GM21723 (cell line): ENCODE measurements at regions not wholly inside any gene's neighbourhood (a gene's known extent, or its start where the extent isn't known, plus 50 kb on each side); places are given as distances from the start of the nearest gene placed in this dataset.

ENCODE experiments used
- ATAC-seq: cut with Tn5 transposase; IDR thresholded peaks from one replicate; pipeline ENCODE4 v1.9.1; 2021; ENCODE audit warnings: mild to moderate bottlenecking, moderate library complexity; ENCODE audit not compliant: unreplicated experiment

DNA sequence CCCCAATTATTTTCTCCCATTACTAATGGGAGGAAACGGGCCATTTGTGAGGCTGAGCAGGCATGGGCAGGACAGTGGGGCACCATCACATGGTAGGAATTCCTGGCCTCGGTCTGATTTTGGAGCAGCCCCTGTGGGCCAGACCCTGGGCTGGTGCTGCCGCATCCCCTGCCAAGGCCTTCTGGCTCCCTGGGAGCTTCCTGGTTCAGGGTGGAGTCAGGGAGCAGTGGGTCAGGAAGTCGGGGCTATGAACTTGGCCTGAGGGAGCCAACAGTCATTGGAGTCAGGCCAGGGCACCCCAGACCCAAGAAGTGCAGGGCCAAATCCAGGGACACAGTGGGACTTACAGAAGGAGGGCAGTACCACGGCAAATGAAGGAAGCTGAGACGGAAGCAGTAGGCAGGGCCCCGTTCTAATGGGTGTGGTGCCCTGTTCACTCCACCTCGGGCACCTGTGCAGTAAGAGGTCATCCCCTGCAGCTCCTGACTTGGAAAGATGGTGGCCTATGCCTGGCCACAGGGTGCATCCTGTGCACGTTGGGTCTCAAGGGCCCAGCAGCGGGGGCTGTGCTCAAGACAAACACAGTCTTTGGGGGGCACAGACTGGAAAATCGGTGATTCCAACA is 328.1 kb downstream of the SMAD2 start:
- no peak for ATAC-seq

DNA sequence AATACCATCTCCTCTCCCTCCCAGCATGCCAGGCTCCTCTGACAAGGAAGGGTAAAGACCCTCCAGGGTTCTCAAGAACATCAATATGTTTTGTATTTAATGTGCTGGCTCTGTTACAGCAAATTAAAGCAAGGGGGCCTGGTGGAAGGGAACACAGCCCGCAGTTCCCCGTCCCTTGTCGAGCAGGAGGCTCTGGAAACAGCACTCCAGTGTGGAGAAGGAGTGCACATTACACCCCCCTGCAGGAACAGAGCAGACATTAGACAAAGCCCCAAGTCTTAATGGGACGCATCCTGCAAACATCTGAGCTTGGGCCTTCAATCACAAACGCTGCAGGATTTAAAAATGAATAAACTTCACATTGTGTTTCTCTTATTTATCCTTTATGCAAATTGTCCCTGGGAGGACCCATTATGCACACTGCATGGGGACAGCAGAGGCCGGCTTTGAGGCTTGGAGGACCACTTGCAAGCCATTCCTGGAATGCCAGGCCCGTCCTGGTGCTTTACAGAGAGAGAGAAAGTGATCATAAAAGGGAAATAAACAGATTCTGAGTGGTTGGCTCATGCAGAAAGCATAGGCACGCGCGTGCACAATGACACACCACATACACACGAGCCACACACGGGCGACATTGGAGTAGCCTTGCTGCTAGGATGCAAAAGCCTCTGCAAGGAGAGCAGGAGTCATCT is 328.7 kb downstream of the SMAD2 start:
- no peak for ATAC-seq

DNA sequence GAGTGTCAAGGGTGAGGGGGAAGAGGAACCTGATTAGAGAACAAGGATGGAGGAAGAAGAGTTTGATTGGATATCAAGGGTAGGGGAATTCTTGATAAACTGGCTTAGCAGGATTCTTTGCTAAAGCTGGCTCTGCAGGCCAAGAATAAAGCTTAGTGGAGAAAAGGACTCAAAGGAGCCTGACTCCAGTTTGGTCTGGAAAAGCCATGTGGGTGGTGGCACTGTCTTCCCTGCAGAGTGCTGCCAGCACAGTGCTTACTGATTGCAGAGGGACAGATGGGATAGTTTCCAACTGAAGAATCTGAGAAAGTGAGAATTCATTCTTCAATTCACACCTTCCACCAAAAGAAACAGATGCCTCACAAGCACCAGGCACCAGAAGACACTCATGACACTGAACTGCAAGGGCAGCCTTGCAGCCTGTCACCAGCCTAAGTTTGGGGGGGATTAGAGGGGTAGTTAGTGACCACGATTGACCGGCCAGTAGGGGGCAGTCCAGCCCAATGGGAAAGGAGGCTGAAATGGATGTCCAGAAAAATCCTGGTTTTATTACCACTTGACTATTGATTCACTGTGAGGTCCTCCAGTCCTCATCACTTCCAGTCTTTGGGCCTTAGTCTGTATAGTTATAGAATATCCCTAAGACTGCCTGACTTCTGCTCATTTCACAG is 334.5 kb downstream of the SMAD2 start:
- ATAC-seq: no peak

DNA sequence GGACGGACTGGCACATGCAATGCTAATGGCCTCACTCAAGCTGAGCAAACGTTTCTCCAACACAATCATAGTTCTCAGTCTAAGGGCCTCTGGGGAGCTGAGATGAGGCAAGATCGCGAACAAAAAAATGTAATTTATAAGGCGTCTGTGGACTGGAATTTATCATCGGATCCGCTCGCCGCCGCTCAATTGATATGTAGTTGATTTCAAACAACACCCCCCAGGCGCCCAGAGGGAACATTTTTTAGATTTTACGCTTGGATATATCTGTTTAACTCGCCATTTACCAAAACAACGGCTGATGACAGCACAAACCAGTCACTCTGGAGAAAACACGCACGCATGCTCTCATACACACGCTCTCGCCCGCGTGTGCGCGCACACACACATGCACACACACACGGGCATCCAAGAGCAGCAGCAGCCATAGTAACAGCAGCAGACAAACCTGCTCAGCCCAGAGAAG is 335.8 kb downstream of the SMAD2 start:
- ATAC-seq: no peak

DNA sequence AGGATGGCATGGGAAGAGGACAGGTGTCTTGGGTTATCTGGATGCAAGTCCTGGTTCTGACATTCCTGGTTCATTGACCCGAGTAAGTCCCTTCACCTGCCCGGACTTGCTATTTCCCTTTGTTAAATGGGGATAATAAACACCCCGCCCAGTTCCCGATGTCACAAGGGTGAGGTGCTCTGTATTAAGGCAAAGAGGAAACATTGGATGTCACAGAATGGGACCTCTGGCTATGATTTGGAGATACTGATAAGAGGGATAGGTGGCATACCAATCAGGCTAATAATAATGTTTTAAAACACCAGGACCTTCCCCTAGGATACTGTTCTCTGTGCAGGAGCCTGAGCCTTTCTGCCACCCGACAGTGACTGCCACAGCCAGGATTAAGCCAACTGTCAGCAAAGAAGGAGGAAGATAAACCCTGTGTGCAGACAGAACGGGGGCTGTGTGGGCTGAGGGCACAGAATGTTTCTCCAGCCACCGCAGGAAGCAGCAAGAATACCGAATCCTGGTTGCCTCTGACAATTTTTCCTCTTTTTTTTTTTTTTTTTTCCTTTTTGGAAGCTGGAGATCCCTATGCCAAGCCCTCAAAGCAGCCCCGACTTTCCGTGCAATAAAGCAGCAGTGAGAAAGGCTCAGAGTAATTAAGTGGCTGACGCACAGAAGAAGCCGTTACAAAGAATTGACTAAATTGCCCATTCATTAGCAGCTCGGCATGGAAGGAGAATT is 336.6 kb downstream of the SMAD2 start:
- no peak for ATAC-seq

DNA sequence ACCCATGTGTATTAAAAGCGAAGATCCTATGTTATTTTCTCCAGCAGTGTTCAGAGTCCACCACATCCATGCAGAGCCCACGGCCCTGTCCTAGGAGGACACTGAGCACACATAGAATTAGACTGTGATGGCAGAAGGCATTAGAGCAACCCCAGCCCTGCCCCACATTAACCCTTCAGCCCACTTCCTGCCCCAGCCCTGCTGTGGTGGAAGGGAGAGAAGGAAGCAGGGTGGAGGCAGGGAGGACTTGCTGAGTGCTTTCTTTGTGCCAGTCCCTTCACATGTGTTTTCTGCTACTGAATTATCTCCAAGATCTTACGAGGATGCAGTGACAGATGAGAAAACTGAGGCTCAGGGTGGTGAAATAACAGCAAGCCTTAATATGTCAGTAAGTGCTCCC is 339.0 kb downstream of the SMAD2 start:
- ATAC-seq: no peak

DNA sequence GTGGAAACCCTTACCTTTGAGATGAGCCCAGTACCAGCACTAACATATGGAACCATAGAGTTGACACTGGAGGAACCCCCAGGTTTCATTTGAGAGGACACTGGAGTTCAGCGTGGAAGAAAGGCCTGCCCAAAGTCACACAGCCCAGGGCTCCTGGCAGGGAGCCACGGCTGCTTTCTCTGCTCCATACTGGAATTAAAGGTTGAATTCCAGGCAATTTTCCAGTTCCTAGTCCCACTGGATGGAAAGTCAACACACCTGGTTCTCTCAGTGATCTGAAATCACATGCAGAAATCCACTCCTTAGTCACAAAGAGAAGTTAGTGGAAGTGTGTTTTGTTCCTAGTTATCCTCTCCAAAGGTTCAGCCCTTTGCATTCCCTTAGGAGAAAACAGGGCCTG is 336.1 kb upstream of the SKOR2 start:
- no peak for ATAC-seq

DNA sequence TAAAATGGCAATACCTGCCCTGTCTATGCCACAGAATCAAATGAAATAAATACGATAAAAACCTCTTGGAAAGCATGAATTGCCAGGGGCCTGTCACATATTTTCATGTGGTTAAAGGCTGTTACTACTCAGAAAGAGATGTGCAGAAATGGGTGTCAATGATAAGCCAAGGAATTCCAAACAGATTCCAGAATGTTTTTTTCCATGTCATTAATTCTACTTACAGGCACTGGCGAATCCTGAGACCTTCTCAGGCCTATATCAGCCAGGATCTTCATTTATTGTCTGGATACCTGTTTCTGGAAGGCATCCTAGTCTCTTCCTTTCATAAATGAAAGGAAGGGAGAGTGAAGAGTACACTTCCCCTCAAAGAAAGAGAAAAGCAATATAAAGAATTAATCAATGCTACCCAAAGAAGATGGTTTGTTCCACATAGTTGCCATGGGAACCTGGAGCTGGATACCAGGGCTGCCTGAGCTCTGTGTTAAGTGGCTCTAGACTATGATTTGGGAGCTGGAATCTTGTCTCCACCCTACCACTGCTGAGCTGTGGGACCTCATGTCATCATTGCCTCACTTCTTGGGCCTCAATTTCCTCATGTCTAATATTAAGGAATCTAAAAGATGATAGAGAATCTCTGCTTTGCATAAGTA is 335.1 kb upstream of the SKOR2 start:
- ATAC-seq: no peak

DNA sequence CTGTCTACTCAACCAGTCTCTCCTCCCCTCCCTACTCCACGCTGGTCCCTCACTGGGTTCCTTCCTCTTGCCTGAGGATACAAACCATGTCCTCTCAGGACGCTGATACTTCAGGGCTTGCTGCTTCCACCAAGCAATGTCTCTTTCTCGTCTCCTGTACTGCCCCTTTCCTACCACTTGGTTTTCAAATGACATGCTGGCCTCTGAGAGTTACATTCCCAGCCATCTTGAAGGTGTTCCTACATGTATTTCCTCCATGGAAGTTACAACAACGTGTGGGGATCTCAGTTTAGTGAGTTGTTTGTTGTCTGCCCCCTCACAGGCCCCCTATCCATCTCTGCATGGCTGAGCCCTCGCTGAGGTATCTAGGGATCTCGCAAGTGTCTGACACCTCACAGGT is 334.5 kb upstream of the SKOR2 start:
- no peak for ATAC-seq

DNA sequence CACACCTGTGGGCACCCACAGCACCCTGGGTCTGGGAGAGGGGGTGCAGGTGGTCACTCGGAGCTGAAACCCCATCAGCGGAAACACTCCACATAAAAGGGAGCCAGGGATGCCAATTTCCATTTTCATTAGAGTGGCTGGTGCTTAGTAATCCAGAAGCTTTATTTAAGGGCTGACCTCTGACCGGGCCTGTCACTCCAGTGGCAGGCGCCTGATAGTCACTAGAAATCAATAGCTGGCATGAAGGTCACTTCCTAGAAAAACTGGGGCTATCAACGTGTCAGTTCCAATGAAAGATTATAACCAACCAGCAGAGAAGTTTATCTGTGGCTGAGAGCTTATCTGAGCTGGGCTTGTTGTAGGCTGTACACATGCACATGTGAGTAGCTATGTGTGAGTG is 333.7 kb upstream of the SKOR2 start:
- ATAC-seq: no peak

DNA sequence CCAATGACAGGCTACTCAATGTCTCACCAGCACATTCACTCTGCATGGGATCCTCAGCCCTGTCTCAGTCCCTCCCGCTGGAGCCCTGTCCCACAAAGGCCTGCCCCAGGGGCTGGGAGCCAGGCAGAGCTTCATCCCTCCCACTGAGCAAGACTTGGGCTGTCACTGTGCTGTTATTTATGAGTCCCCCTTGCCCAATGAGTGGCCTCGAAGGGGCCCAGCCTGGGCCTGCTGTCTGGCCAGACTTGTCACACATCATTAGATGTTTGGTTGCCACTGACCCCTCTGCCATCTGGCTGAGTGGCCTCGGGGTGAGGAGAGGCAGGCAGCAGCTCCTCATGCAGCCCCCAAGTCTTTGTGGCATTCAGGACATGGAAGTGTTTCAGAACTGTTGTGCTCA is 330.6 kb upstream of the SKOR2 start:
- ATAC-seq: no peak

DNA sequence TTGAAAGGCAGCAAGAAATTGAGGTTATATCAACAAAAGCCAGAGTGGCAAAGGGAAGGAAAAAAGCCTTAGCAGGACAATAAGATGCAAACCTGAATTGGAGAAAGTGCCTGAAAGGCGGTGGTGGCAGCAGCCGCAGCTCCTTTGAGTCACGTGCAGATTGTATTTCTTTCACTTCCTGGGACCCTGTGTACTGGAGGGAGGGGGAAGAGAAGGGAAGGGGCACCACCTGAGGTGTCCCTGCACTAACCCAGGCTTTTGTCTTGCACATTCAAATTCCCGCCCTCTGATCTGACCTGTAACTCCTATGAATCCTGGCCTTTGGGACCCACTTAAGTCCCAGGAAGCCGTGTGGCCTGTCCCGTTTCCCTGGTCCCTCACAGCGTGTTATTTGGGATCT is 326.1 kb upstream of the SKOR2 start:
- no peak for ATAC-seq

DNA sequence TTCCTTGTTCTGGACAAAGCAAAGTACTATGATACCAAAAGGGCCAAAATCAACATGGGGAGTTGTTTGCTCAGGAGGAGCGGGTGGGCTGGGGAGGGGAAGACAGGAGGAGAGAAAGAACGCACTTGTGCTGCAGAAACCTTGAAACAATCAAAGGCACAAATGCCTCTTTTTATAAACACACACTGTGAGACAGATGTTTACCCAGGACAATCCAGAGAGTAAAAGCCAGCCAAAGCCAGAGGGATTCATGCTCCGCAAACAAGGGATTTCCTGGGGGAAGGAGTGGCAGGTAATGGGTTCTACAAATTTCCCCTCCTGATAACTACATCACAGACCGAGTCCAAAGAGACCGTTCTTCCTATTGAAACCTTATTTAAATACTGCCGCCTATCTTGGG is 323.5 kb upstream of the SKOR2 start:
- ATAC-seq: no peak

DNA sequence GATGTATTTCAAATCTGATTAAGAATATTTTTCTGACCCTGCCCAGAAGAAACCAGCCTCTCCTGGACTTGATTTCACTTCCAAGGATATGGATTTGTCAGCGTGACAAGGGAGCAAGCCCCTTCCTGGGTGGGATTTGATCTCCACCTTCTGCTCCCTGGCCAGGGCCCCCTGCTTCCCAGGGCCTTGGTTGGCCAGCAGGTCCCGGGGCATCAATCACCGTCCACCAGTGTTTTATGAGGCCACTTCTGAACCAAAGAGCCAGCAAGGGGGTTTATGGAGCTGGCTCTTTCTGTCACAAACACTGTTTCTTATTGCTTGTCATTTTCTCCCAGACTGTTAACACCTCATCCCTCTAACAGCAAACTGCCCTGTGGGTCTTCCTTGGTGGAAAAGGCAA is 320.5 kb upstream of the SKOR2 start:
- no peak for ATAC-seq

DNA sequence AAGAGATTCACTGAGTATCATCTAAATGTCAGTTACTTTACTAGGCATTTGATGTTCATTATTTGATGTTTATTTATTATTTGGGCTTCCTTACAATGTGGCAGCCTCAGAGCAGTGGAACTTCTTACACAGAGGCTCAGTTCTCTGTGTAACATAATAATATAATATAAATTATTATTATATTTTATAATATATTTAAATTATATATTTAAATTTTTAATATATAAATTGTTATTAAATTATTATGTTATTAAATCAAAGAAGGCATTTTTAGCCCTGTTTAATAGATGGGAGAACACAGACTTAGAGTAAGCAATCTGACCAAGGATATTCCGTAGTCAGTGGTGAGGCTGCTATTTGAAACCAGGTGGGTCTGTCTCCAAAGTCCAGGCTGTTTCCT is 315.3 kb upstream of the SKOR2 start:
- ATAC-seq: no peak

DNA sequence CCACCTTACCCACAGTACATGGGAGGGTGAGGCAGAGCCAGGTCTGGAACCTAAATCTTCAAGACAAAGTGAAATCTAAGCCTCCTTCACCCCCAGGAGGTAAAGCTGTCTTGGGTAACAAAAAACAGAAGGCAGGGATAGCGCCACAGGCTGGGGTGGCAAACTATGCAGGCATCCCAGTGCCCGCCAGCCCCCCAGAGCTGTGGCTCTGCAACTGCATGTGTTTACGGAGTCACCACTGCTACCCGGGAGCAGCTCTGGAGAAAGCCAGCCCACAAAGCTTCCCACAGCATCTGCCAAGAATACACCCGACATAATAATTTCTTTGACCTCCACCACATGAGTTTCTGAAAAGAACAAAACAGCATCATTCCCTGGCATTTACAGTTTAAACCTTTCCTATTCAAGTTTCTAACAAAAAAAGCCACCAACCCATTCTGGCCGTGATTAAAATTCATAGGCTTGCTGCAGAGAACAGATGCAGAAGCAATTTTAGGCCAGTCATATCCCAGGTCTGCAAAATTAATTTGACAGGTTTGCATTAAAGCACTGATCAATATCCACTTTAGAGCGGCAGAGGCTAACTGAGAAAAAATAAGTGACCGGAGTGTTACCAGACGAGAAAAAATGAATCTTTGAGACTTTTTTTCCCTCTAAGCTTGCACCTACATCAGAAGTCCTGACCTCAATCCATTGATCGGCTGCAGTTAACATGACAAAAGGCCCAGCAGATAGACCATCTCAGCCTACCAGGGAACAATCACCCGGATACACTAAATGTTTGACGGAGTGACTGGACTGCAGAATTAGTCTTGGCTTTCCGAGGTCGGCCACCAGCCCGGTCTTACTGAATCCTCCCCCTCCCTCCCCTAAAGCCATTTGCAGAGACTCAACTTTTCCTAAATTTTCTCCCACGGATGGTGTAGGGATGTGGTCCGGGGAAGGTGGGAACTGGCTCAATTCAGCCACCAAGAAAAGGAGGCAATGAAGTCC is 309.6 kb upstream of the SKOR2 start:
- ATAC-seq: no peak

DNA sequence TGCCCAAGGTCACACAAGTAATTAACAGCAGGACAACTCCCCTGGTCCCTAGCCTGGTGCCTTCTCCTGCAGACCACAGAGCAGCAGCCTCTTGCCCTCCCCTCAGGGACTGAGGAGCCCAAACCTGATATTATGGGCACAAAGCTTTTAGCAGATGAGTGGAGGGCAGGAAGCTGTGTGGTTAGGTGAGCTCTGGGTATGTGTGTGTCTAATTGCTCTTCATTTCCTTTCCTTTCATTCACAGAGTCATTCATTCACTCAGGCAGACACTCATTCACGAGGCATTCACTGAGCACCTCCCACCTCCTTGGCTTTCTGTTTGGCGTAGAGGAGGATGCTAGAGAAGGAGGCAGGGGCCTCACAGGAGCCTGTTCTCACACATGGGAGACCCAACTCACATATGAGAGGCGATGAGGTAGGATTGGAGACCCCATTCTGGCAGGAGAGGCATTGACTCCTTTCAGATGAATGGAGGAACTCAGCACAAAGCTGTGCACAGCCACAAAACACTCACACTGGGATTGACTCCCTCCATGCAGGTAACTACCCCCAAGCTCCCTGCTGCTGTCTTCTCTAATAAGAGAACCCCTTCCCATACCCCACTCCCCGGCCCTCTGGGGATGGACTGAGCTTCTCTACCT is 306.8 kb upstream of the SKOR2 start:
- no peak for ATAC-seq

DNA sequence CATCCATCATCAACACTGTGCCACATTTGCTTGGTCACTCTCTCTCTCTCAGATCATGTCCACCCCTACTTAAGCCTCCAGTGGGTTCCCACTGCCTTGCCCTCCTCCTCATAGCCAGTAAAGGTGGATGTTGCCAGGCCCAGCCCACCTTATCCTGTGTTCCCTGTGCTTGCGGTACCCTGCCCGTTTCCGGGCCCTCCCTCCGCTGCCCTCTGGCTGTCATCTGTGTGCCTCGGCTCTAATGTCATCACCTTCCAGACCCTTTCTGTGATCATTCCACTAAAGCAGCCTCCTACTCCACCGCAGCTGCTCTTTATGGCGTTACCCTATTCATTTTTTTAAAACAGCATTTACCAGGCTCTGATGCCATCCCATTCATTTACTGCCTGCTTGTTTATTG is 305.7 kb upstream of the SKOR2 start:
- ATAC-seq: no peak

DNA sequence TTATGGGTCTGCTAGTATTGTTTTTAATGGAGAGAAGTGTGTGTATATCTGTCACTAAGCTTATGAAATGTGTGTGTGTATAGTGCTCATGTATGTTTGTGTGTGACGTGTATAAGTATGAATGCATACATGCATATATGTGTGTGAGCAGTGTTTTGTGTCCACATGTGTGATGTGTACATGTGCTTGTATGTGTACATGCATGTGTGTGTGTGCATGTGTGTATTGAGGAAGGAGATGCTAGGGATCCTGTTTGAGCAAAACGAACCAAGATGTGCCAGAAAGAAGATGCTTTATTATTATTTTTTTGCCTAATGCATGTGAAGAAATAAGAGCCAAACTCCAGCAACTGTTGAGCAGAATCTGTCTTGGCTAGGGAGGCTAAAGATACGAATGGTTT is 301.3 kb upstream of the SKOR2 start:
- no peak for ATAC-seq

DNA sequence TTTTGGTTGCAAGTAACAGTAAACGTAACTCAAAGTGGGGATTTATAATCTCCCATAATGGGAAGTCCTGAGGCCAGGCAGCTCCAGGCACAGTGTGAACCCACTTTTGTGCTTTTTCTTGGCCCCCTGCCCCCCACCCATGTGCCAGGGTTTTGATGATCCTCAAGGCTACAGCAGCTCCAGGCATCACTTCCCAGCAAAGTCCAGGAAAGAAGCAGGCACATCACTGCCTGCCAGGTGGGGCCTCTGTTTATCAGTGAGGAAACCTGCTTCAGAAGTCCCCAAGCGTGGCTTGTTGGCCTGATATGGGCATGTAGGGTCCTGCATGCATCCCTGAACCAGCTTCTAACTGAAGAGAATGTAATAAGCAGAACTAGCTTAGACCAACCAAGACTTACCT is 299.2 kb upstream of the SKOR2 start:
- no peak for ATAC-seq
